Naive thymus-derived CD4-positive, alpha-beta T cell (primary cell): ENCODE measurements at regions not wholly inside any gene's neighbourhood (a gene's known extent, or its start where the extent isn't known, plus 50 kb on each side); places are given as distances from the start of the nearest gene placed in this dataset.

ENCODE experiments used
- ATAC-seq: fragments of 150-1000 bp; cut with Tn5 transposase; 2 replicates; pipeline ENCODE4 v1.10.0; 2021; ENCODE audit warnings: mild to moderate bottlenecking, moderate library complexity
- CTCF ChIA-PET: fragments of 350-600 bp; sonication (Branson Sonifier 250); formaldehyde crosslinking; loops from one replicate; lab custom pipeline; 2021; ENCODE audit warnings: antibody characterized with exemption; lab: Charles Lee
- POLR2A ChIA-PET: fragments of 350-600 bp; sonication (Branson Sonifier 250); formaldehyde crosslinking; loops from one replicate; lab custom pipeline; 2021; ENCODE audit warnings: antibody characterized with exemption, inconsistent platforms; lab: Charles Lee
- DNase-seq, 9 donors: peaks; one replicate each; pipeline versions ENCODE4 v3.0.0 to v3.0.0-alpha.2; 2020 to 2022; ENCODE audit warnings: mixed read lengths in 1 of 9
- H3K27ac ChIP-seq: one replicate; pipeline ENCODE4 v1.7.0; 2013; ENCODE audit warnings: mild to moderate bottlenecking, low read depth, low read length, moderate library complexity
- H3K27me3 ChIP-seq, 2 donors: one replicate each; pipeline ENCODE4 v1.7.0; 2013; ENCODE audit warnings: low read length in 2 of 2, mild to moderate bottlenecking in 2 of 2, moderate library complexity in 2 of 2; ENCODE audit not compliant: control insufficient read depth in 2 of 2, insufficient read depth in 2 of 2
- H3K36me3 ChIP-seq, 3 experiments: 1 replicate in 2 of 3; 2 replicates in 1 of 3; pipeline ENCODE4 v1.7.0; 2013; ENCODE audit warnings: low read length in 3 of 3, mild to moderate bottlenecking in 3 of 3, moderate library complexity in 1 of 3; ENCODE audit not compliant: insufficient read depth in 3 of 3, control insufficient read depth in 2 of 3
- H3K4me1 ChIP-seq, 2 donors: one replicate each; pipeline ENCODE4 v1.7.0; 2013; ENCODE audit warnings: low read length in 2 of 2, mild to moderate bottlenecking in 2 of 2, moderate library complexity in 1 of 2; ENCODE audit not compliant: control insufficient read depth in 2 of 2, insufficient read depth in 2 of 2
- H3K4me3 ChIP-seq: 2 replicates; pipeline ENCODE4 v1.7.0; 2013; ENCODE audit warnings: mild to moderate bottlenecking, low read length
- H3K9me3 ChIP-seq, 3 experiments: 1 replicate in 2 of 3; 2 replicates in 1 of 3; pipeline ENCODE4 v1.7.0; 2013; ENCODE audit warnings: low read length in 3 of 3; ENCODE audit not compliant: control insufficient read depth in 2 of 3
- H3K27ac Mint-ChIP-seq, 9 donors: one replicate each; pipeline ENCODE4 v1.8.0; 2020 to 2022; ENCODE audit warnings: mixed read lengths in 9 of 9, mild to moderate bottlenecking in 8 of 9, moderate library complexity in 5 of 9, inconsistent platforms in 2 of 9
- H3K27me3 Mint-ChIP-seq, 5 donors: one replicate each; pipeline ENCODE4 v1.8.0; 2021 to 2022; ENCODE audit warnings: mixed read lengths in 5 of 5, mild to moderate bottlenecking in 1 of 5
- H3K36me3 Mint-ChIP-seq, 5 donors: one replicate each; pipeline ENCODE4 v1.8.0; 2020 to 2022; ENCODE audit warnings: mixed read lengths in 5 of 5, mild to moderate bottlenecking in 3 of 5, inconsistent platforms in 1 of 5
- H3K4me1 Mint-ChIP-seq, 7 donors: one replicate each; pipeline ENCODE4 v1.8.0; 2020 to 2022; ENCODE audit warnings: mixed read lengths in 7 of 7, mild to moderate bottlenecking in 3 of 7, inconsistent platforms in 1 of 7
- H3K4me3 Mint-ChIP-seq, 10 donors: one replicate each; pipeline ENCODE4 v1.8.0; 2020 to 2022; ENCODE audit warnings: mild to moderate bottlenecking in 10 of 10, mixed read lengths in 10 of 10, moderate library complexity in 6 of 10, inconsistent platforms in 2 of 10
- H3K9me3 Mint-ChIP-seq, 11 donors: one replicate each; pipeline ENCODE4 v1.8.0; 2020 to 2022; ENCODE audit warnings: mixed read lengths in 11 of 11, mild to moderate bottlenecking in 4 of 11, inconsistent platforms in 1 of 11, moderate library complexity in 1 of 11
- intact Hi-C, 2 donors: fragments of 100-400 bp; cut with micrococcal nuclease; formaldehyde crosslinking; loops; one replicate each; pipeline ENCODE4 v1.15.1; 2023

GRCh38 chr7:116447966-116448839 lies 51.3 kb upstream of the CAV2 start:
- CTCF ChIA-PET: no interaction called here
- Histone ChIP-seq H3K4me3 (no peak overlapping the region), H3K36me3 (no peaks in the 10 kb centered on the region), H3K27me3 (peaks cover 0 to 4% of the 10 kb centered on the region in 2 donors), H3K27ac (no peak overlapping the region), H3K9me3 (no peaks in the 10 kb centered on the region), H3K4me1 (no peaks in the 10 kb centered on the region)
- intact Hi-C loops: no loop called here
- Mint-ChIP-seq H3K4me1 (no peaks in the 10 kb centered on the region), H3K27ac (no peak overlapping the region), H3K9me3 (no peaks in the 10 kb centered on the region), H3K27me3 (peaks cover 4 to 25% (median 15%) of the 10 kb centered on the region in 5 donors), H3K4me3 (no peak overlapping the region), H3K36me3 (no peaks in the 10 kb centered on the region)
- POLR2A ChIA-PET: no interaction called here
- ATAC-seq (no peak), DNase-seq (no peak)

- ATAC-seq: no peak
Observed at GRCh38 chr7:116449441-116449840, 50.1 kb upstream of the CAV2 start.

More at GRCh38 chr7:116449441-116449840, 50.1 kb upstream of the CAV2 start:
- no peak overlapping the region for H3K27ac ChIP-seq
- no peak overlapping the region for H3K4me3 ChIP-seq
- no peaks in the 10 kb centered on the region for H3K4me1 Mint-ChIP-seq
- H3K4me3 Mint-ChIP-seq: no peak overlapping the region
- H3K27ac Mint-ChIP-seq: no peak overlapping the region
- peaks cover 4 to 24% (median 7%) of the 10 kb centered on the region in 5 donors for H3K27me3 Mint-ChIP-seq
- intact Hi-C loops: no loop called here
- ChIA-PET CTCF (no interaction called here), POLR2A (no interaction called here)
- H3K36me3 ChIP-seq: no peaks in the 10 kb centered on the region
- no peak for DNase-seq
- no peaks in the 10 kb centered on the region for H3K36me3 Mint-ChIP-seq
- H3K9me3 Mint-ChIP-seq: no peaks in the 10 kb centered on the region
- H3K4me1 ChIP-seq: no peaks in the 10 kb centered on the region
- H3K27me3 ChIP-seq: peaks cover 0 to 6% of the 10 kb centered on the region in 2 donors
- H3K9me3 ChIP-seq: no peaks in the 10 kb centered on the region
